ENCODE measurements at regions not wholly inside any gene's neighbourhood (a gene's known extent, or its start where the extent isn't known, plus 50 kb on each side); places are given as distances from the start of the nearest gene placed in this dataset.

DNA sequence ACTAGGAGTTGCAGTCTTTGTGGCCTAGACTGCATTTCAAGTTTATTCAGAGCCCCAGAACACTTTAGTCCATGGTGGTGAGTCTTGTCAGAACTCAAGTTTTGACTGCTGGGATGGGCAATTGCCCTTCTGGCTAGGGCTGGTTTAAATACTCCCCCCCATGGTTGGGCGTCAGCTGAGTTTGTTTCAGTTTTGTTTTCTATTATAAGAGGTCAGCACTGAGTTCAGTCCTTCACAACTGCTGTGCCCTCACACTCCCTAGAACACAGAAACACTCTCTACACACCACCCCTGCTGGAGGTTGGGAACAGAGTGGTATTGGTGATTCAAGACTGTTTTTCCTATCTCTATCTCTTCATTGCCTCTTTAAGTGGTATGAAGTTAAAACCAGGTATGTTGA, 217.0 kb downstream of the GUCY2F start:
- Histone ChIP-seq H4K20me1 (ENCODE audit: control insufficient read depth, insufficient read depth, insufficient read length) (no peaks in the 10 kb centered on the region), H3K4me1 (ENCODE audit: insufficient read depth, low read length) (no peaks in the 10 kb centered on the region), H3K18ac (ENCODE audit: insufficient read length, low read depth, low read length) (no peak overlapping the region), H4K91ac (ENCODE audit: insufficient read length, low read depth, low read length) (no peak overlapping the region), H3K9ac (ENCODE audit: extremely low read depth, insufficient read length, low read length) (no peak overlapping the region), H2BK20ac (ENCODE audit: low read depth, low read length, poor library complexity, severe bottlenecking) (no peak overlapping the region), H3K23ac (ENCODE audit: insufficient read length, low read depth, low read length) (no peak overlapping the region), H3K14ac (ENCODE audit: insufficient read depth, low read length) (no peak overlapping the region), H2BK15ac (ENCODE audit: low read depth, low read length) (no peak overlapping the region), H3K27me3 (ENCODE audit: insufficient read depth, low read length) (no peaks in the 10 kb centered on the region), H2AFZ (ENCODE audit: low read length) (no peak overlapping the region), H4K8ac (replicated peaks; ENCODE audit: insufficient read length, low read depth, low read length) (no peak overlapping the region), H3K9me3 (ENCODE audit: control insufficient read depth, low read depth, low read length) (no peaks in the 10 kb centered on the region), H2BK12ac (ENCODE audit: insufficient read length, low read depth, low read length) (no peak overlapping the region), H4K5ac (ENCODE audit: insufficient read length, low read depth, low read length) (no peak overlapping the region), H3K4me2 (ENCODE audit: insufficient read depth, insufficient read length, low read length) (no peak overlapping the region), H3K79me1 (ENCODE audit: insufficient read depth, low read depth, low read length, poor library complexity, severe bottlenecking) (no peaks in the 10 kb centered on the region), H3K56ac (ENCODE audit: insufficient read length, low read depth, low read length) (no peak overlapping the region), H3T11ph (ENCODE audit: low read length) (no peak overlapping the region), H3K4ac (ENCODE audit: low read depth, low read length) (no peak overlapping the region), H2BK5ac (ENCODE audit: insufficient read length, low read length) (no peak overlapping the region), H3K79me2 (ENCODE audit: insufficient read depth, low read length) (no peaks in the 10 kb centered on the region), H3K23me2 (ENCODE audit: insufficient read length, low read depth, low read length, poor library complexity, severe bottlenecking) (no peaks in the 10 kb centered on the region), H2AK5ac (ENCODE audit: insufficient read length, low read length) (no peak overlapping the region), H3K27ac (ENCODE audit: insufficient read length, low read depth, low read length) (no peak overlapping the region), H2BK120ac (ENCODE audit: low read depth, low read length, poor library complexity, severe bottlenecking) (no peak overlapping the region)
- Mint-ChIP-seq H3K27ac (no peak overlapping the region), H3K27me3 (ENCODE audit: low read depth) (no peaks in the 10 kb centered on the region), H3K36me3 (ENCODE audit: insufficient read depth in 1 of 3, low read depth in 3 of 3) (no peaks in the 10 kb centered on the region; a peak in 2 of 7 replicates), H3K4me1 (no peaks in the 10 kb centered on the region), H3K4me3 (no peak overlapping the region), H3K9me3 (no peaks in the 10 kb centered on the region; a peak in 1 of 5 replicates)
- DNase-seq: no peak
- WGBS (ENCODE audit: extremely low coverage, insufficient read length, low lambda C conversion rate): no CpG with 5 or more reads among the region's 1 CpG
- TF ChIP-seq, protein P1, sequence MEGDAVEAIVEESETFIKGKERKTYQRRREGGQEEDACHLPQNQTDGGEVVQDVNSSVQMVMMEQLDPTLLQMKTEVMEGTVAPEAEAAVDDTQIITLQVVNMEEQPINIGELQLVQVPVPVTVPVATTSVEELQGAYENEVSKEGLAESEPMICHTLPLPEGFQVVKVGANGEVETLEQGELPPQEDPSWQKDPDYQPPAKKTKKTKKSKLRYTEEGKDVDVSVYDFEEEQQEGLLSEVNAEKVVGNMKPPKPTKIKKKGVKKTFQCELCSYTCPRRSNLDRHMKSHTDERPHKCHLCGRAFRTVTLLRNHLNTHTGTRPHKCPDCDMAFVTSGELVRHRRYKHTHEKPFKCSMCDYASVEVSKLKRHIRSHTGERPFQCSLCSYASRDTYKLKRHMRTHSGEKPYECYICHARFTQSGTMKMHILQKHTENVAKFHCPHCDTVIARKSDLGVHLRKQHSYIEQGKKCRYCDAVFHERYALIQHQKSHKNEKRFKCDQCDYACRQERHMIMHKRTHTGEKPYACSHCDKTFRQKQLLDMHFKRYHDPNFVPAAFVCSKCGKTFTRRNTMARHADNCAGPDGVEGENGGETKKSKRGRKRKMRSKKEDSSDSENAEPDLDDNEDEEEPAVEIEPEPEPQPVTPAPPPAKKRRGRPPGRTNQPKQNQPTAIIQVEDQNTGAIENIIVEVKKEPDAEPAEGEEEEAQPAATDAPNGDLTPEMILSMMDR (conservative IDR thresholded peaks at IDR 0.05): no peak
